ENCODE measurements at regions not wholly inside any gene's neighbourhood (a gene's known extent, or its start where the extent isn't known, plus 50 kb on each side); places are given as distances from the start of the nearest gene placed in this dataset.

DNA sequence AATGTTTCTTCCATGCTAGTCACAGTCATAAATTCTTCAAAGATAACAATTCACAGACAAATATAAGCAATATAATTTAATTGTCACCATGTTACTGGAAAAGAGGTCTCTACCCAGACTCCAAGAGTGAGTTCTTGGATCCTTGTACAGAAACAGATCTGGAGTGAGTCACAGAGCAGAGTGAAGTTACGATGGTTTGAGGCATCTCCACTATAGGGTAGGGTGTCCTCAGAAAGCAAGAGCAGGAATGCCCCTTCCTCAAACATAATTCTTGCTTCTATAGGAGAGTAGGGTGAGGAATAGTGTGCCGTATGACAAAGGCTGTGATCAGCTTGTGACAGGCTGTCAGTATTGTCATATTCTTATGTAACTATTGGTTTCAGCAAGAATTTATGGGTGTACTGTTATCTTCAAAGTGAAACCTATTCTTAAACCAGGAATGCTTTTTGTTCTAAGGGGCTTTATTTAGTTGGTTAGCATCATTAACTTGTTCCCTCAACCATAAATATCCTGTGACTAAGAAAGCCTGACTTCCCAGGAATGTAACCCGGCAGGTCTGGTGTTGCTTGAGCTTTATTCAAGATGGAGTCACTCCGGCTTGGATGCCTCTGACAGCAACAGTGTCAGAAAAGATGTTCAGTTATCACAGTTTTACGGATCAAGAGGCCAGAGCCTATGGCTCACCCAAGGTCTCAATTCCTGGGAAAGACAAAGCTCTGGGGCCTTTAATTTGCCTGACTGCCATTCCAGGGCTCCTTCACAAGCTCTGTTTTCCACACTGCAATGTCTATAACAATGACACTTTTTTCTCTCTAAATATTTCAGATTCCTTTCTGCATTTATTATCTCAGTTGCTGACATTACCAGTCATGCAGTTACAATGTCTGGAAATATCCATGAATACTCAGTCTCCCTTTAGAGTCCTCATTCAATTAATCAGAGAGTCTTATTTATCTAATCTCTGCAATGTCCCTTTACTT, 298.6 kb downstream of the C6orf118 start:
- DNase-seq (ENCODE audit: insufficient read length, low spot score) (no peak), FAIRE-seq (no peak)
- TF ChIP-seq, protein P1, sequence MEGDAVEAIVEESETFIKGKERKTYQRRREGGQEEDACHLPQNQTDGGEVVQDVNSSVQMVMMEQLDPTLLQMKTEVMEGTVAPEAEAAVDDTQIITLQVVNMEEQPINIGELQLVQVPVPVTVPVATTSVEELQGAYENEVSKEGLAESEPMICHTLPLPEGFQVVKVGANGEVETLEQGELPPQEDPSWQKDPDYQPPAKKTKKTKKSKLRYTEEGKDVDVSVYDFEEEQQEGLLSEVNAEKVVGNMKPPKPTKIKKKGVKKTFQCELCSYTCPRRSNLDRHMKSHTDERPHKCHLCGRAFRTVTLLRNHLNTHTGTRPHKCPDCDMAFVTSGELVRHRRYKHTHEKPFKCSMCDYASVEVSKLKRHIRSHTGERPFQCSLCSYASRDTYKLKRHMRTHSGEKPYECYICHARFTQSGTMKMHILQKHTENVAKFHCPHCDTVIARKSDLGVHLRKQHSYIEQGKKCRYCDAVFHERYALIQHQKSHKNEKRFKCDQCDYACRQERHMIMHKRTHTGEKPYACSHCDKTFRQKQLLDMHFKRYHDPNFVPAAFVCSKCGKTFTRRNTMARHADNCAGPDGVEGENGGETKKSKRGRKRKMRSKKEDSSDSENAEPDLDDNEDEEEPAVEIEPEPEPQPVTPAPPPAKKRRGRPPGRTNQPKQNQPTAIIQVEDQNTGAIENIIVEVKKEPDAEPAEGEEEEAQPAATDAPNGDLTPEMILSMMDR (IDR thresholded peaks at IDR 0.05; ENCODE audit: insufficient read depth, missing control alignments): no peak

DNA sequence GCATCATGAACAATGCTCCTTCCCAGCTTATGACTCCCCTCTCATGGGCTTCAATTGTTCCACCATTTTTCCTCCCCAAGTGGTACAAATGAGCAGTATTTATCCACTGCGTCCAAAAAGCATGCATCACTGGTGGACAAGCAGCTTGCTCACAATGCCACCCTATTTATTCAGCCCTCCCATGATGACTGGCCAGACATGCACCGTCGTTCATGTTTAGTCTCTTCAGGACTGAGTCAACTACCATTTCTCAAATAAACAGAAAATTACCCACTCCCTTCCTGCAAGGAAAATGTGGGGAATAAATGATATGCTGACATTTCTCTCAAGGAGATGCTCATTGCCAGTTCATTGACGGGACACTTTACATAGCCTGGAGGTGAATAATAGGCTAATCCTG, 300.4 kb downstream of the C6orf118 start:
- no peak for FAIRE-seq
- no peak for DNase-seq (ENCODE audit: insufficient read length, low spot score)
- TF ChIP-seq, protein P1 (IDR thresholded peaks at IDR 0.05; ENCODE audit: insufficient read depth, missing control alignments): no peak

DNA sequence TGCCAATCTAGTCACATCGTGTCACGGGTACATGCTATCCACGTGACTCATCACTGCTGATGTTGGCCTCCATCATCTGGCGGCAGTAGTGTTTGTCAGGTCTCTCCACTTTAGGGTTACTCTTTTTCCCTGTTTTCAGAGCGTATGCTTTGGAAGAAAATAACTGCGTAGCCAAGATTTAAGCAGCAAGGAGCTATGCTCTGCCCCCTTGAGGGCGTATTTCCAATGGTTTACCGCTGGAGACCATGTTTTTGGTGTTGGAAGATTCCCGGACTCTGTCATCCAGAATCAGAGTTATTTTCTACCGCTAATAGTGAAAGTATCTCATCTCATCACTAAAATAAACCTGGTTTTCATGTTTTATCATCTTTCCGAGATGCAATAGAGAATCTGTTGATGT, 306.5 kb downstream of the C6orf118 start:
- FAIRE-seq: no peak
- TF ChIP-seq, protein P1 (IDR thresholded peaks at IDR 0.05; ENCODE audit: insufficient read depth, missing control alignments): no peak
- DNase-seq (ENCODE audit: insufficient read length, low spot score): no peak

DNA sequence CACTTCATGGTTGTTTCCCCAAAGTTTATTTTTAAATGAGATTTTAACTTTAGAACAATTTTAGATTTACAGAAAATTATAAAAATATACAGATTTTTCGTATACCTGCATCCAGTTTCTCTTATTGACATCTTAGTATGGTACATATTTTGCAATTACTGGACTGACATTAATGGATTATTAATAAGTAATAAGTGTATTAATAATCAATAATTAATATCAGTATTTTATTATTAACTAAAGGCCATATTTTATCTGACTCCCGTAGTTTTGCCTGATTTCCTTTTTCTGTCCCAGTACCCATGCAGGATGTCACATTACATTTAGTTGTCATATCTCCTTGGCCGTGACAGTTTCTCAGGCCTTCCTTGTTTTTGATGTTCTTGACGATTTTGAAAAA, 307.0 kb downstream of the C6orf118 start:
- no peak for FAIRE-seq
- TF ChIP-seq, protein P1 (IDR thresholded peaks at IDR 0.05; ENCODE audit: insufficient read depth, missing control alignments): no peak
- DNase-seq (ENCODE audit: insufficient read length, low spot score): no peak

DNA sequence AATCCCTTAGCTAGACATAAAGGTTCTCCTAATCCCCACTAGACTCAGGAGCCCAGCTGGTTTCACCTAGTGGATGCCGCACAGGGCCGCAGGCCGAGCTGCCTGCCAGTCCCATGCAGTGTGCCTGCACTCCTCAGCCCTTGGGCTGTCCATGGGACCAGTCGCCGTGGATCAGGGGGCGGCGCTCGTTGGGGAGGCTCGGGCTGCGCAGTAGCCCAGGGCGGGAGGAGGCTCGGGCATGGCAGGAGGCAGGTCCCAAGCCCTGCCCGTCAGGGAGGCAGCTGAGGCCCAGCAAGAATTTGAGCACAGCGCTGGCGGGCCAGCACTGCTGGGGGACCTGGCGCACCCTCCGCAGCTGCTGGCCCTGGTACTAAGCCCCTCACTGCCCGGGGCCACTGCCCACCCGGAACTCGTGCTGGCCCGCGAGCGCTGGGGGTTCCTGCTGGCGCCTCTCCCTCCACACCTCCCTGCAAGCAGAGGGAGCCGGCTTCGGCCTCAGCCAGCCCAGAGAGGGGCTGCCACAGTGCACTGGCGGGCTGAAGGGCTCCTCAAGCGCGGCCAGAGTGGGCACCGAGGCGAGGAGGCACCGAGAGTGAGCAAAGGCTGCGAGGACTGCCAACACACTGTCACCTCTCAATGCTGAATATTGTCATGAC, 307.8 kb downstream of the C6orf118 start:
- TF ChIP-seq, protein P1 (IDR thresholded peaks at IDR 0.05; ENCODE audit: insufficient read depth, missing control alignments): no peak
- FAIRE-seq (no peak), DNase-seq (ENCODE audit: insufficient read length, low spot score) (no peak)

DNA sequence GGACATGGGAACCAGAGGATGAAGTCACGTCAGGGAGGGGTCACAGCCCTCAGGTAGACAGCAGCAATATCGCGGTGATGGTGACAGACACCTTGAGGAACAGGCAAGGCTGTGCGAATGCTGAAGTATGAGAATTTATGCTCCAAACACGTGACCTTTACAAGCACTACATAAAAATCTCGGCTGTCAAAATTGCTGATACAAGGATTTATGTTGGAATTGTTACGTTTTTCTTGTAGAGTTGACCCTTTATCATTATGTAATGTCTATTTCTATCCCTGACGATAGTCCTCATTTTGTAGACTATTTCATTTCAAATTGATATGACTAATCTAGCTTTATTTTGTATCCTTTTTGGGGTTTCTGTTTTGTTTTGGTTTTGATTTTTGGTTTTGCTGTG, 311.1 kb downstream of the C6orf118 start:
- TF ChIP-seq, protein P1 (IDR thresholded peaks at IDR 0.05; ENCODE audit: insufficient read depth, missing control alignments): no peak
- FAIRE-seq: no peak

DNA sequence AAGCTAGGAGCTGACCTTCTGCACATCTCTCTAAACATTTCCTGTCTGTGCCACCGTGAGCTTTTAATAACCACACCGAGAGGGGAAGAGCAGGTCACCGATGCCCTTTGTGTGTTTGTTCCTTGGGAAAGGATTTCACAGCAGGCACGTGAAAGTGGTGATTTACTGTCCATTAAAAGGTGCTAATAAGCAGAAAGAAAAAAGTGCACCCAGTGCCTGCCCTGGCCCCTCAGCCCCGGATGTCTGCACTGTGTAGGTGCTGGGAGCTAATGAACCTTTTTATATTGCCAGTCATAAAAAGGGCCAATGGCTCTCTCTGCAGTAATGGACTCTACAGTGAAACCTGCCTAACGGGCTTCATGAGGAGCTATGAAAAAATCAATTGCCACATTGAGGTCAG, 312.6 kb downstream of the C6orf118 start:
- FAIRE-seq: no peak
- no peak for DNase-seq (ENCODE audit: insufficient read length, low spot score)

More for the DNA sequence above, 311.1 kb downstream of the C6orf118 start:
- no peak for DNase-seq (ENCODE audit: insufficient read length, low spot score)

More for the DNA sequence above, 312.6 kb downstream of the C6orf118 start:
- TF ChIP-seq, protein P1 (IDR thresholded peaks at IDR 0.05; ENCODE audit: insufficient read depth, missing control alignments): no peak
